MCF 10A (cell line): ENCODE measurements at regions not wholly inside any gene's neighbourhood (a gene's known extent, or its start where the extent isn't known, plus 50 kb on each side); places are given as distances from the start of the nearest gene placed in this dataset.

ENCODE experiments used
- BruUV-seq: library from RNA; stranded (reverse); fragments of 400-500 nt; replicated peaks from 2 replicates; lab custom pipeline; 2021; lab: Mats Ljungman, UMichigan
- CTCF ChIA-PET: fragments of 300-600 bp; sonication (Branson Sonifier 250); formaldehyde crosslinking; extraction: SDS; loops from one replicate; lab custom pipeline; 2021; ENCODE audit warnings: antibody characterized with exemption, inconsistent platforms; lab: Yijun Ruan, JAX
- POLR2A ChIA-PET: fragments of 300-600, 350-650 bp; sonication (Branson Sonifier 250); formaldehyde crosslinking; extraction: SDS; loops from one replicate; lab custom pipeline; 2020; ENCODE audit warnings: antibody characterized with exemption, inconsistent platforms; lab: Yijun Ruan, JAX
- DNase-seq: peaks from one replicate; pipeline ENCODE4 v3.0.0-alpha.2; 2018; ENCODE audit not compliant: unreplicated experiment
- H3K27ac Mint-ChIP-seq: one replicate; pipeline ENCODE4 v1.8.0; 2022; ENCODE audit warnings: mild to moderate bottlenecking, low read depth, mixed read lengths; ENCODE audit not compliant: unreplicated experiment
- H3K27me3 Mint-ChIP-seq: one replicate; pipeline ENCODE4 v1.8.0; 2022; ENCODE audit warnings: mixed read lengths; ENCODE audit not compliant: insufficient read depth, unreplicated experiment
- H3K36me3 Mint-ChIP-seq: one replicate; pipeline ENCODE4 v1.8.0; 2022; ENCODE audit warnings: mild to moderate bottlenecking, moderate library complexity, mixed read lengths; ENCODE audit not compliant: insufficient read depth, unreplicated experiment
- H3K4me1 Mint-ChIP-seq: one replicate; pipeline ENCODE4 v1.8.0; 2022; ENCODE audit warnings: mixed read lengths; ENCODE audit not compliant: insufficient read depth, unreplicated experiment
- H3K4me3 Mint-ChIP-seq: one replicate; pipeline ENCODE4 v1.8.0; 2022; ENCODE audit warnings: mild to moderate bottlenecking, moderate library complexity, mixed read lengths; ENCODE audit not compliant: unreplicated experiment
- H3K9me3 Mint-ChIP-seq: one replicate; pipeline ENCODE4 v1.8.0; 2022; ENCODE audit warnings: mixed read lengths; ENCODE audit not compliant: unreplicated experiment
- intact Hi-C: fragments of 100-400 bp; cut with micrococcal nuclease; formaldehyde crosslinking; loops from 2 replicates; pipeline ENCODE4 v1.14.1; 2022
- TF ChIP-seq, protein P1 (sequence below): fragments of 200-600 bp; IDR thresholded peaks from one replicate; pipeline ENCODE4 v1.8.0; 2022; ENCODE audit warnings: antibody characterized with exemption, mild to moderate bottlenecking; ENCODE audit not compliant: unreplicated experiment

DNA sequence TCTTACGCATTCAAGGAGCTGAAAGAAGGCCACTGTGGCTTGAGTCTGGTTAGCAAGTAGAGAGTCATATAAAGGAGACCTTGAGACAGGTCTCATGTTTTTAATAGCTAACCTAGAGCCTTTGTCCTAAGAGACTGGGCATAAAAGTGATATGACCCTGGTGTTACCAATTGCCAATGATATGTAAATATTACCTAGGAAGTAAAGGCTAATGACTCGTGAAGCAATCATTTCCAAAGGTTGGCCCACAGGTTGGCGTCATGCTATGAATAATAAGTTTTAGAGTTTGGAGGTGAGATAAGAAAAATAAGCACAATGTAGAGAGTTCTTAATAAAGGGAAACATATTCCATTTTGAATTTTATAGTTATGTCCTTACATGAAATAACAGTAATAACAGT lies 116.6 kb upstream of the PLEKHA5 start:
- POLR2A ChIA-PET = interaction anchor here (1.1 to 1.3 kb wide), 2 partner anchors 11 to 17 kb away, joined by 3 to 5 read pairs; no protein-coding TSS in a partner anchor
- CTCF ChIA-PET = interaction anchor here (0.5 to 1.2 kb wide), 2 partner anchors 11 to 209 kb away, joined by 3 to 4 read pairs; no protein-coding TSS in a partner anchor

DNA sequence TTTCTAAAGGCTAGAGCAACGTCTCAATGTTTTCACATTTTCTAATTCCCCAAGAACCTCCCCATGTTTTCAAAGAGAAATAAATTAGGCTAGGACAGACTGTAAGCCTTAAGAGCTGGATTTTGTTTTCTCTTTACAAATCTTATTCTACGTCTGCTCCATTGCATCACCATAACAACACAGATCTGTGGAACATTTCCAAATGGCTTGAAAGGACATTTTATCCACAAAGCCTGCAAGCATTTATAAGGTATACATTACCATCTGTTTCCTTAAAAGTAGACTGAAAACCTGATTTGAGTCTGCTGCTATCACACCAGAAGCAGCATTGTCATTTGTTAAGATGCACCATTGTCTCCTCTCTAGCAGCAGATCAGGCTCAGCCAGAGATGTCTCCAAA lies 115.3 kb upstream of the PLEKHA5 start:
- no peak overlapping the region for H3K27ac Mint-ChIP-seq
- no peaks in the 10 kb centered on the region for H3K27me3 Mint-ChIP-seq
- TF ChIP-seq, protein P1, sequence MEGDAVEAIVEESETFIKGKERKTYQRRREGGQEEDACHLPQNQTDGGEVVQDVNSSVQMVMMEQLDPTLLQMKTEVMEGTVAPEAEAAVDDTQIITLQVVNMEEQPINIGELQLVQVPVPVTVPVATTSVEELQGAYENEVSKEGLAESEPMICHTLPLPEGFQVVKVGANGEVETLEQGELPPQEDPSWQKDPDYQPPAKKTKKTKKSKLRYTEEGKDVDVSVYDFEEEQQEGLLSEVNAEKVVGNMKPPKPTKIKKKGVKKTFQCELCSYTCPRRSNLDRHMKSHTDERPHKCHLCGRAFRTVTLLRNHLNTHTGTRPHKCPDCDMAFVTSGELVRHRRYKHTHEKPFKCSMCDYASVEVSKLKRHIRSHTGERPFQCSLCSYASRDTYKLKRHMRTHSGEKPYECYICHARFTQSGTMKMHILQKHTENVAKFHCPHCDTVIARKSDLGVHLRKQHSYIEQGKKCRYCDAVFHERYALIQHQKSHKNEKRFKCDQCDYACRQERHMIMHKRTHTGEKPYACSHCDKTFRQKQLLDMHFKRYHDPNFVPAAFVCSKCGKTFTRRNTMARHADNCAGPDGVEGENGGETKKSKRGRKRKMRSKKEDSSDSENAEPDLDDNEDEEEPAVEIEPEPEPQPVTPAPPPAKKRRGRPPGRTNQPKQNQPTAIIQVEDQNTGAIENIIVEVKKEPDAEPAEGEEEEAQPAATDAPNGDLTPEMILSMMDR = no peak
- peaks cover 16% of the 10 kb centered on the region for H3K4me1 Mint-ChIP-seq
- DNase-seq = no peak
- H3K9me3 Mint-ChIP-seq = no peaks in the 10 kb centered on the region
- H3K4me3 Mint-ChIP-seq = no peak overlapping the region
- intact Hi-C loops = no loop called here
- no peaks in the 10 kb centered on the region for H3K36me3 Mint-ChIP-seq
- POLR2A ChIA-PET = no interaction called here
- BruUV-seq = no TSS peak
- CTCF ChIA-PET = interaction anchor here (1.0 kb wide), 1 partner anchor 31 kb away, joined by 3 read pairs; no protein-coding TSS in a partner anchor

More for the DNA sequence above, 116.6 kb upstream of the PLEKHA5 start:
- H3K9me3 Mint-ChIP-seq = no peaks in the 10 kb centered on the region
- H3K27ac Mint-ChIP-seq = no peak overlapping the region
- H3K27me3 Mint-ChIP-seq = no peaks in the 10 kb centered on the region
- BruUV-seq = no TSS peak
- peaks cover 4% of the 10 kb centered on the region for H3K4me1 Mint-ChIP-seq
- TF ChIP-seq, protein P1 = no peak
- H3K36me3 Mint-ChIP-seq = no peaks in the 10 kb centered on the region
- no peak overlapping the region for H3K4me3 Mint-ChIP-seq
- no peak for DNase-seq
- intact Hi-C loops = no loop called here

DNA sequence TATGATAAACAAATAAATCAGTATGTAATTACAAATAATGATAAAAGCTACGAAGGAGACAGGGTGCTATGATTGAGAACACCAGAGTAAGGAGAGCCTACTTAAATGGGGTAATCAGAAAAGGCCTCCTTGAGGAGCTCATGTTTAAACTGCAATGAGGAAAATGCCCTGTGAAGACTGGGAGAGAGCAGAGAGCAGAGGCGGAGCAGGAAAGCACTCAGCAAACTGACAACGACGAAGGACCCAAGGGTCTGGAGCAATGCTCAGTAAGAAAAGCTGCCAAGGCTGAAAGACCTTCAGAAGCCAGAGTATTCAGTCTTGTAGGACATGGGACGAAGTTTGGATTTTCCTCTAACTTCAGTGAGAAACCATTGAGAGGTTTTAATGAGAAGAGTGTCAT lies 114.2 kb upstream of the PLEKHA5 start:
- no peak overlapping the region for H3K27ac Mint-ChIP-seq
- H3K36me3 Mint-ChIP-seq = no peaks in the 10 kb centered on the region
- no peaks in the 10 kb centered on the region for H3K27me3 Mint-ChIP-seq
- no peak overlapping the region for H3K4me3 Mint-ChIP-seq
- no peaks in the 10 kb centered on the region for H3K9me3 Mint-ChIP-seq
- peaks cover 16% of the 10 kb centered on the region for H3K4me1 Mint-ChIP-seq
- DNase-seq = no peak
- ChIA-PET POLR2A (no interaction called here), CTCF (interaction anchor here (0.7 to 1.0 kb wide), 2 partner anchors 30 to 492 kb away, joined by 3 read pairs; no protein-coding TSS in a partner anchor)
- no TSS peak for BruUV-seq
- TF ChIP-seq, protein P1 = no peak
- intact Hi-C loops = no loop called here

DNA sequence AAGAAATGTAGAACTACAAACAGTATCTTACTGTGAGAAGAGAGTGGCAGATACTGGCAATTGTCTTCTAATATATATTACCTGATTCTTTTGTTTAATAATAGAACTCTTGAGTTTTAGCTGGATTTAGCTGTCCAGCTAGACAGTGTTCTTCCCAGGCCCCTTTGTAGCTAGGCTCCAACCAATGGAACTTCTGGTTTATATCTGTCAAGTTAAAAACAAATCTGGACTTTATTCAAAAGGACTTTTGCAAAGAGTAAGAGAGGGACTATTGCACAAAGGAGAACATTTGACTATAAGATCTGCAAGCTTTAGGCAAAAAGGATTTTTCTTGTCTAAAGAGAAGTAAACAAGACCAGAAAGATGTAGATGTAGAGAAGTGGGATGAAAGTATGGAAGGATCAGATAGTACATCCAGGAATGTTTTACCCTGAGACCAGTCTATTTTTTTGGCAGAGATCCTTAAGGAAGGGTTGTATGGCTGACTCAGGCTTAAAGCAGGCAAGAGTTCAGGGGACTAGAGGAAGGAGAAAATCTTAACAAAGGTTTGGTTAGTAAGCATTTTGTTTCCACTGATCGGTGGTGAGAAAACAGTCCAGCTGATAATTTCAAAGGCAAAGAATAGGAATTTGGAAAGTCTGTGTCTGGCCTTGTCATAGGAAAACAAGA lies 111.1 kb upstream of the PLEKHA5 start:
- ChIA-PET CTCF (interaction anchor here (0.6 to 1.6 kb wide), 4 partner anchors 8 to 178 kb away, joined by 3 to 6 read pairs (median 3); no protein-coding TSS in a partner anchor), POLR2A (interaction anchor here (1.0 to 1.8 kb wide), 4 partner anchors 11 to 19 kb away, joined by 3 to 6 read pairs (median 4); no protein-coding TSS in a partner anchor)
- no peaks in the 10 kb centered on the region for H3K36me3 Mint-ChIP-seq
- intact Hi-C loops = no loop called here
- no TSS peak for BruUV-seq
- H3K27me3 Mint-ChIP-seq = no peaks in the 10 kb centered on the region
- peak; percentile 55 for DNase-seq
- no peak overlapping the region for H3K4me3 Mint-ChIP-seq
- TF ChIP-seq, protein P1 = no peak
- H3K9me3 Mint-ChIP-seq = no peaks in the 10 kb centered on the region
- peaks cover 16% of the 10 kb centered on the region for H3K4me1 Mint-ChIP-seq
- H3K27ac Mint-ChIP-seq = peak overlapping the region; percentile 21
